ENCODE measurements at regions not wholly inside any gene's neighbourhood (a gene's known extent, or its start where the extent isn't known, plus 50 kb on each side); places are given as distances from the start of the nearest gene placed in this dataset.

DNA sequence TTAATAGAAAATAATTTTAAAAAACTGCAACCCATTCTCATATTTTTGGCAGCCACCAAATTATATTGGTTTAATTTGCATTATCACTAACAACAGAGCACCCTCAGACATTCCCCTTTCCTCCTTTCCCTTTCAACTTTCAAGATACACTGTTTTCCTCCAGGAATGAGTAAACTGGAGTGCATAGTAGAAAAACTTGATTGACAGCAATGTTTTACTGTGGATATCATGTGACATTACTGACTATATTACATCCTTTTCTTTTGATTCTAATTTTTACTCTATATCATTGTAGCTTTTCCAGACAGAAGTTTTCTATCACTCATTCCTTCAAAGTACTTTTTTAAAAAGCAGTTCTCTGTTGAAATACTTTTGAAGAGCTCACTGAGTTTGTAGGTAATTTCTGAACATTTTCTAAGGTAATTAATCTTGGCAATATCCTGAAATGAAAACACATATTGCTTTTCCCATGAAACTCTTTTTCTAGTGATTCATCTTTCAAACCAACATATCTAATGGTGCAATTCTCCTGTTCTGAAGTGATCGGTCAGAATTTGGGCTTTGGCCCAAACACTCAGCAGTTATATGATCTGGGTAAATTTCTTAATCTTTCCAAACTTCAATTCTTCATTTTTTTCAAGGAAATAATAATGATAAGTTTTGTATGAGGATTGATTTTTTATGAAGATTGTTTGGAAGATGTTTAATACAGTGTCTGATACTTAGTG, 920.4 kb upstream of the EPHA5 start:
- TF ChIP-seq, protein P1, sequence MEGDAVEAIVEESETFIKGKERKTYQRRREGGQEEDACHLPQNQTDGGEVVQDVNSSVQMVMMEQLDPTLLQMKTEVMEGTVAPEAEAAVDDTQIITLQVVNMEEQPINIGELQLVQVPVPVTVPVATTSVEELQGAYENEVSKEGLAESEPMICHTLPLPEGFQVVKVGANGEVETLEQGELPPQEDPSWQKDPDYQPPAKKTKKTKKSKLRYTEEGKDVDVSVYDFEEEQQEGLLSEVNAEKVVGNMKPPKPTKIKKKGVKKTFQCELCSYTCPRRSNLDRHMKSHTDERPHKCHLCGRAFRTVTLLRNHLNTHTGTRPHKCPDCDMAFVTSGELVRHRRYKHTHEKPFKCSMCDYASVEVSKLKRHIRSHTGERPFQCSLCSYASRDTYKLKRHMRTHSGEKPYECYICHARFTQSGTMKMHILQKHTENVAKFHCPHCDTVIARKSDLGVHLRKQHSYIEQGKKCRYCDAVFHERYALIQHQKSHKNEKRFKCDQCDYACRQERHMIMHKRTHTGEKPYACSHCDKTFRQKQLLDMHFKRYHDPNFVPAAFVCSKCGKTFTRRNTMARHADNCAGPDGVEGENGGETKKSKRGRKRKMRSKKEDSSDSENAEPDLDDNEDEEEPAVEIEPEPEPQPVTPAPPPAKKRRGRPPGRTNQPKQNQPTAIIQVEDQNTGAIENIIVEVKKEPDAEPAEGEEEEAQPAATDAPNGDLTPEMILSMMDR (IDR thresholded peaks at IDR 0.05) = no peak

DNA sequence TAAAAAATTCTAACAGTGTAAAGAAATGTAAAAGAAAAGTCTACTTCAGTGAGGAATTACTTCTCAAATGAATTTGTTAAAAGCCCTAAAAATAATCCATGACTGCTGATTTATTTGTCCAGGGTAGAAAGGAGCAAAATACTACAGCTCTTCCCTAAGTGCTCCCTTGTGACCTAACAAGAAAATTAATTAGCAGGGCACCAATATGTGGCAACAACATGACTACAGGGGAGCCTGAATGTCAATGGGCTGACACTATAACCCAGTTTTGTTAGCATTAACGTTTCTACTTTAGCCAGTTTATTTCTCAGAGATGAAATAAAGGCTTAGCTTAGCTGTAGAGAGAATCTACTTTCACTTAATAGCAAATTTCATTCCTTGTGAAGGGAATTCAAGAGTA, 918.9 kb upstream of the EPHA5 start:
- TF ChIP-seq, protein P1 (IDR thresholded peaks at IDR 0.05) = no peak

DNA sequence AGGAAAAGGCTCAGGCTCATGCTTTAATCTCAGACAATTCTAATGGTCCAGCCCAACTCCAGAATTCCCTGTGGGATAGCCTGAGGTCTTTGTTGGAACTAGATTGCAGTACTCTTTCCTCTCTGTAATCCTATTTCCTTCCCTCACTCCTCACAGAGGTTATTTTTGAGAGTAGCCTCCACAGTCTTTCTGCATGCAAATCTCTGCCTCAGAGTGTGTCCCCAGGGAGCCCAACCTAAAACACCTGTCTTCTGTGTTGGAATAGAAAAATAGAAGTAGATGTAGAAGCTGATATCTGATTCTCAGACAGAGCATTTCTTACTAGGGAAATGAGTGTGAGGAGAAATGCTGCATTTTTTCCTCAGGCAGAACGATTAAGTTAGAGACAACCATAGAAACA, 915.5 kb upstream of the EPHA5 start:
- TF ChIP-seq, protein P1 (IDR thresholded peaks at IDR 0.05) = no peak

DNA sequence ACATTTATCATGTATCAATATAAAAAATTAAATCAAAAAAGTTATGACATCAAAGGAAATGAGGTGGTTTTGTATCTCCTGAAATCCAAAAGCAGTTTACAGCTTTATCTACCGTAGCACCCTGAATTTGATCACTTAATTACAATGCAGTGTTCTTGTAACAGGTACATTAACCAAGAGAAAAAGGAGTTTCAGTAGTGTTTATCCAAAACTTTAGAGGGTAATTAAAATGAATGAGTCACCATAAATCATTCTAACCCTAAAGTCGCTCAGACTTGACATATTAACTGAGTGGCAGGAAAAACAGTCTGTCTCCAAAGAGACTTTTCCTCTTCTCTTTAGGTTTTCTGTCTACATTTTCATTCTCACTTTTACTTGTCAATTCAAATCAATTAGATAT, 907.6 kb upstream of the EPHA5 start:
- TF ChIP-seq, protein P1 (IDR thresholded peaks at IDR 0.05) = no peak

DNA sequence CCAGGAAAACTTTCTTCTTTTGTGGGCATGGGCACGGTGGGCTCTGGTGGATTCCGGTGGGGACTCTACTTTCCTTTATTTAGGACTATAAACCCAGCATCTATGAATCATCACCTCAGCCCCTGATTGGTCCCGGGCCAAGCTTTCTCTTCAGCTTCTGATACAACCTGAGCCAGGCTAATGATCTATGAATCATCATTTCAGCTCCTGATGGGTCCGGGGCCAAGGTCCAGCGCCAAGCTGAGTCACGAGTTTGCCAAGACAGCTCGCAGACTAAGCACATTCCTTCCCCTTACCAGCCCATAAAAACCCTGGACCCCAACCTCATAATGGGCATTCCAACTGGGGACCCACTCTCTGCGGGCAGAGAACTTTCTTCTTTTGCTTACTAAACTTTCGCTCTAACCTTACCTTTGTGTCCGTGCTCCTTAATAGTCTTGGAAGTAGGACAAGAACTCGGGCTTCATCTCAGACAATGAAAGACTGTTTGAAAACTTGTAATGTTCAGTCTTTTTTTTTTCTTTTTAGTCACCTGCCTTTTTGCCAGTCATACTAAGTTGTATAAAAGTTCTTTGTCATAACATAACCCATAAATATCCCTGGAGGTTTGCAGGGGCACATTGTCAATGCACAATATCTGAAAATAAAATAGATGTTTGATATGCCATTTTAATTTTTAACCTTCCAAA, 904.9 kb upstream of the EPHA5 start:
- TF ChIP-seq, protein P1 (IDR thresholded peaks at IDR 0.05) = no peak

DNA sequence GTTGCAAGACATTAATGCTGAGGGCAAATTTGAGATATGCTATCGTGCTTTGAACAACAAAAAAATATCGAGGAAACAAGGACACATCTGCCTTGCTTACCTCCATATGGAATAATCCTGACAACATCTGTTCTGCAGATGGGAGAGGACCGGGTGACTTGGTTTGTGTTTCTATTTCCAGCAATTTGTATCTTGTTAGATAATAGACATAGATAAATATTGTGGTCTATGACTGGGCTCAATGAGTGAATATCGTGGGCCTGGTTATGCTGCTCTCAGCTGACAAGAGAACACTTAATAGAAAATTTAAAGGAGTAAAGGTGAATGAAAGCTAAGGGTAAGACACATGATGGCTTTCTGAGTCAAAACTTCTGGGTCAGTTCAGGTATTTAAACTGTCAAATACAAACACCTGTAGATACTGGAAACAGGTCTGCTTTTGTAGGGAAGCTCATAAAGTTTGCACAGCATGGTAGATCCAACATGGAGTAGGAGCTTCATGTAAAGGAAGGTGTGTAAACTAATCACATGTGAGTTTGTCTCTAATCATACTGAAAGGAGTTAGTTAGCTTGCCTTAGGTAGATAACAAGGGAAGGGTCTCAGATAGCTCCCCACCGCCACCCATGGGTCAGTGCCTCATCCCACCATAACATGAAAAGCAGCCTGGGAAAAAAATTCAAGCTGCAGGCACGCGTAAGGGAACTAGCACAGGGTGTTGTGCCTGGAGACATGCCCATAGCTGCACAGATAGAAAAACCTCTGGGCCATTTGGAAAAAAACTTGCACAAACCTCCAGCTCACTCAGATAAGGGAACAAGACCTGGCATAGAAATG, 904.1 kb upstream of the EPHA5 start:
- TF ChIP-seq, protein P1 (IDR thresholded peaks at IDR 0.05) = no peak

DNA sequence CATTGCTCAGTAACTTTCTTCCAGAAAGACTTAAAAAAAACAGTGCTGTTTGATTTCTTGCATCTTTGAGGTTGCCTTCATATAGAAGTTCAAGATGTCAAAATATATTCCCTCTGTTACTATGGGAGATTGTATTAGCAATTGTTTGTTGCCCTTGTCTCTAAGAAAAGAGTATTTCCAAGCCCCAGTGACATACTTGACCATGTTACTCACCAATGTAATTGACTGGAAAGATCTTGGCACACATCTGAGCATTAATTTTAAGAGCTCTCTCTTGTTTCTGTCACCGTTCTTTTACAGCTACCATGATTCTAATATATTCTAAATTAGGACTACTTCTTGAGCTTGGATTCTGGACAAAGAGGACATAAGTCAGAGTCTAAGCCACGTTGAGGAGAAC, 902.7 kb upstream of the EPHA5 start:
- TF ChIP-seq, protein P1 (IDR thresholded peaks at IDR 0.05) = no peak
